Keratinocyte (primary cell): ENCODE measurements at regions not wholly inside any gene's neighbourhood (a gene's known extent, or its start where the extent isn't known, plus 50 kb on each side); places are given as distances from the start of the nearest gene placed in this dataset.

Experiments
- EZH2 ChIP-seq: IDR thresholded peaks from one replicate; pipeline ENCODE4 v1.6.1; 2012; ENCODE audit warnings: inconsistent platforms, mild to moderate bottlenecking, low read length, moderate library complexity
- TF ChIP-seq, protein P1 (sequence below), 3 experiments: IDR thresholded peaks in 1 of 3; conservative IDR thresholded peaks in 1 of 3; optimal IDR thresholded peaks in 1 of 3; 2 replicates in 2 of 3; 3 replicates in 1 of 3; pipeline versions ENCODE3 to v1.5.1; 2011; ENCODE audit warnings: low read length in 3 of 3, mild to moderate bottlenecking in 3 of 3, moderate library complexity in 2 of 3, control low read depth in 1 of 3, inconsistent platforms in 1 of 3; ENCODE audit not compliant: insufficient read depth in 2 of 3; ENCODE audit errors: extremely low read depth in 1 of 3

DNA sequence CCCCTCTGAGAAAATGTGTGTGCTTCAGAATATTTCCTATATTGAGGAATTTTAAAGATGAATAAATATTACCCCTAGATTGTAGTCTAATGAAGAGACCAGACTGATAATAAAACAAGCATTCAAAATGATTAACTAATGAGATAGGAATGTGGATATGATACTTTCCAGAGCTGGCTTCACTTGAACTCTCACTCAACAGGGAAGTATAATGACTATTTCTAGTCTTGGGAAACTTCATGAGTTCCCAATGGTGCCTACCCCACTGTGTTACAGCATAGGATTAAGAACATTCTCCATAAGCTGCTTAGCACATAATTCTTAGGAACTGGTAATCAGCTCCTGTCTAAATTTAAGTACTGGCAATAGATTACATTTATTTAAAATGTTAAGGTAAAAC lies 261.5 kb upstream of the ZNF385D start:
- TF ChIP-seq, protein P1, sequence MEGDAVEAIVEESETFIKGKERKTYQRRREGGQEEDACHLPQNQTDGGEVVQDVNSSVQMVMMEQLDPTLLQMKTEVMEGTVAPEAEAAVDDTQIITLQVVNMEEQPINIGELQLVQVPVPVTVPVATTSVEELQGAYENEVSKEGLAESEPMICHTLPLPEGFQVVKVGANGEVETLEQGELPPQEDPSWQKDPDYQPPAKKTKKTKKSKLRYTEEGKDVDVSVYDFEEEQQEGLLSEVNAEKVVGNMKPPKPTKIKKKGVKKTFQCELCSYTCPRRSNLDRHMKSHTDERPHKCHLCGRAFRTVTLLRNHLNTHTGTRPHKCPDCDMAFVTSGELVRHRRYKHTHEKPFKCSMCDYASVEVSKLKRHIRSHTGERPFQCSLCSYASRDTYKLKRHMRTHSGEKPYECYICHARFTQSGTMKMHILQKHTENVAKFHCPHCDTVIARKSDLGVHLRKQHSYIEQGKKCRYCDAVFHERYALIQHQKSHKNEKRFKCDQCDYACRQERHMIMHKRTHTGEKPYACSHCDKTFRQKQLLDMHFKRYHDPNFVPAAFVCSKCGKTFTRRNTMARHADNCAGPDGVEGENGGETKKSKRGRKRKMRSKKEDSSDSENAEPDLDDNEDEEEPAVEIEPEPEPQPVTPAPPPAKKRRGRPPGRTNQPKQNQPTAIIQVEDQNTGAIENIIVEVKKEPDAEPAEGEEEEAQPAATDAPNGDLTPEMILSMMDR (optimal IDR thresholded peaks at IDR 0.05 in 1 of 3, IDR thresholded peaks at IDR 0.05 in 1 of 3, conservative IDR thresholded peaks at IDR 0.05 in 1 of 3; ENCODE audit: extremely low read depth in 1 of 3, insufficient read depth in 2 of 3, low read length in 3 of 3): no peak
- no peak for TF ChIP-seq EZH2
